ENCODE measurements at regions not wholly inside any gene's neighbourhood (a gene's known extent, or its start where the extent isn't known, plus 50 kb on each side); places are given as distances from the start of the nearest gene placed in this dataset.
"Not testable (repeated sequence)": the region's sequence is repeated elsewhere in the genome, so short reads cannot be mapped to it uniquely, and the experiment has no call there.

GRCh38 chr5:174937201-174938123, 213.1 kb downstream of the MSX2 start:
- no peak overlapping the region for H3K4me3 ChIP-seq
- H3K4me1 ChIP-seq = no peaks in the 10 kb centered on the region
- no peak overlapping the region for H3K27ac ChIP-seq
- H3K27me3 ChIP-seq = no peaks in the 10 kb centered on the region
- no peak for DNase-seq
- H3K9me3 ChIP-seq = no peaks in the 10 kb centered on the region
- no peak for TF ChIP-seq CTCF (IDR thresholded peaks at IDR 0.05)
- TF ChIP-seq POLR2A (IDR thresholded peaks at IDR 0.05) = no peak
- H3K36me3 ChIP-seq = no peaks in the 10 kb centered on the region

- Histone ChIP-seq H3K27ac (no peak overlapping the region), H3K9me3 (no peaks in the 10 kb centered on the region), H3K27me3 (no peaks in the 10 kb centered on the region), H3K36me3 (no peaks in the 10 kb centered on the region), H3K4me1 (no peaks in the 10 kb centered on the region), H3K4me3 (no peak overlapping the region)
- TF ChIP-seq CTCF (IDR thresholded peaks at IDR 0.05) (peak in 5 of 6 experiments; percentile 43 to 70 (median 58)), POLR2A (IDR thresholded peaks at IDR 0.05) (no peak)
- DNase-seq = peak in 2 of 3 donors; percentile 61 to 65
Observed at GRCh38 chr5:174935854-174936474, 211.6 kb downstream of the MSX2 start.

- H3K4me1 ChIP-seq, H3K4me3 ChIP-seq, H3K27ac ChIP-seq, H3K9me3 ChIP-seq, DNase-seq, H3K27me3 ChIP-seq, H3K36me3 ChIP-seq: not testable (repeated sequence)
Observed at GRCh38 chr5:174931033-174931432, 206.7 kb downstream of the MSX2 start.

GRCh38 chr5:174925586-174925985, 201.2 kb downstream of the MSX2 start:
- no peak overlapping the region for H3K27ac ChIP-seq
- no peaks in the 10 kb centered on the region for H3K36me3 ChIP-seq
- no peak for DNase-seq
- no peaks in the 10 kb centered on the region for H3K27me3 ChIP-seq
- no peaks in the 10 kb centered on the region for H3K9me3 ChIP-seq
- no peak overlapping the region for H3K4me3 ChIP-seq
- no peak for TF ChIP-seq CTCF (IDR thresholded peaks at IDR 0.05)
- no peak for TF ChIP-seq POLR2A (IDR thresholded peaks at IDR 0.05)
- no peaks in the 10 kb centered on the region for H3K4me1 ChIP-seq

GRCh38 chr5:174922955-174923354, 198.6 kb downstream of the MSX2 start:
- no peaks in the 10 kb centered on the region for H3K27me3 ChIP-seq
- H3K36me3 ChIP-seq = no peaks in the 10 kb centered on the region
- H3K4me1 ChIP-seq = no peaks in the 10 kb centered on the region
- no peak overlapping the region for H3K27ac ChIP-seq
- H3K9me3 ChIP-seq = no peaks in the 10 kb centered on the region
- no peak for TF ChIP-seq CTCF (IDR thresholded peaks at IDR 0.05)
- no peak for TF ChIP-seq POLR2A (IDR thresholded peaks at IDR 0.05)
- H3K4me3 ChIP-seq = no peak overlapping the region
- DNase-seq = no peak

- TF ChIP-seq CTCF (IDR thresholded peaks at IDR 0.05) = no peak
- TF ChIP-seq POLR2A (IDR thresholded peaks at IDR 0.05) = no peak
Observed at GRCh38 chr5:174920906-174921550, 196.6 kb downstream of the MSX2 start.

More at GRCh38 chr5:174920906-174921550, 196.6 kb downstream of the MSX2 start:
- no peak overlapping the region for H3K27ac ChIP-seq
- H3K4me1 ChIP-seq = no peaks in the 10 kb centered on the region
- DNase-seq = no peak
- H3K9me3 ChIP-seq = no peaks in the 10 kb centered on the region
- no peaks in the 10 kb centered on the region for H3K27me3 ChIP-seq
- no peaks in the 10 kb centered on the region for H3K36me3 ChIP-seq
- no peak overlapping the region for H3K4me3 ChIP-seq

Data from Peyer's patch (tissue), 4 donors.